H7 (cell line): ENCODE measurements at regions not wholly inside any gene's neighbourhood (a gene's known extent, or its start where the extent isn't known, plus 50 kb on each side); places are given as distances from the start of the nearest gene placed in this dataset.

Source experiments
- DNase-seq: peaks from one replicate; pipeline ENCODE4 v3.0.0; 2012
- H3K27me3 ChIP-seq: 2 replicates; pipeline ENCODE4 v1.6.0; 2011; ENCODE audit warnings: mild to moderate bottlenecking, low read length; ENCODE audit not compliant: control insufficient read depth, insufficient read depth
- H3K36me3 ChIP-seq: replicated peaks from 2 replicates; pipeline ENCODE4 v1.5.1; 2011; ENCODE audit warnings: low read length; ENCODE audit not compliant: control insufficient read depth, insufficient read depth
- H3K4me3 ChIP-seq: 2 replicates; pipeline ENCODE4 v1.5.1; 2011; ENCODE audit warnings: low read depth, mild to moderate bottlenecking, control low read depth, low read length, moderate library complexity; ENCODE audit not compliant: insufficient read depth

DNA sequence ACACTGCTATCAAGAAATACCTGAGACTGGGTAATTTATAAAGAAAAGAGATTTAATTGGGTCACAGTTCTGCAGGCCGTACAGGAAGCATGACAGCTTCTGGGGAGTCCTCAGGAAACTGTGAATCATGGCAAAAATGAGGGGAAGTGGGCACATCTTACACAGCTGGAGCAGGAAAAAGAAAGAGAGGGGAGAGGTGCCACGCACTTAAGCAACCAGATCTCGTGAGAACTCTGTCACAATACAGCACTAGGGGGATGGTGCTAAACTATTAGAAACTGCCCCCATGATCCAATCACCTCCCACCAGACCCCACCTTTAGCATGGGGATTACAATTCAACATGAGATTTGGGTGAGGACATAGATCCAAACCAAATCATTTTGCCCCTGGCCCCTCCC is 105.5 kb upstream of the CPLX2 start:
- no peaks in the 10 kb centered on the region for H3K36me3 ChIP-seq
- no peaks in the 10 kb centered on the region for H3K27me3 ChIP-seq
- H3K4me3 ChIP-seq, result no peak overlapping the region
- DNase-seq, result no peak

GRCh38 chr5:175766963-175767362 is 104.4 kb upstream of the CPLX2 start:
- Histone ChIP-seq H3K4me3 (no peak overlapping the region), H3K27me3 (peaks cover 1% of the 10 kb centered on the region; the same call in 1 of the 2 replicates), H3K36me3 (no peaks in the 10 kb centered on the region)
- DNase-seq, result no peak

DNA sequence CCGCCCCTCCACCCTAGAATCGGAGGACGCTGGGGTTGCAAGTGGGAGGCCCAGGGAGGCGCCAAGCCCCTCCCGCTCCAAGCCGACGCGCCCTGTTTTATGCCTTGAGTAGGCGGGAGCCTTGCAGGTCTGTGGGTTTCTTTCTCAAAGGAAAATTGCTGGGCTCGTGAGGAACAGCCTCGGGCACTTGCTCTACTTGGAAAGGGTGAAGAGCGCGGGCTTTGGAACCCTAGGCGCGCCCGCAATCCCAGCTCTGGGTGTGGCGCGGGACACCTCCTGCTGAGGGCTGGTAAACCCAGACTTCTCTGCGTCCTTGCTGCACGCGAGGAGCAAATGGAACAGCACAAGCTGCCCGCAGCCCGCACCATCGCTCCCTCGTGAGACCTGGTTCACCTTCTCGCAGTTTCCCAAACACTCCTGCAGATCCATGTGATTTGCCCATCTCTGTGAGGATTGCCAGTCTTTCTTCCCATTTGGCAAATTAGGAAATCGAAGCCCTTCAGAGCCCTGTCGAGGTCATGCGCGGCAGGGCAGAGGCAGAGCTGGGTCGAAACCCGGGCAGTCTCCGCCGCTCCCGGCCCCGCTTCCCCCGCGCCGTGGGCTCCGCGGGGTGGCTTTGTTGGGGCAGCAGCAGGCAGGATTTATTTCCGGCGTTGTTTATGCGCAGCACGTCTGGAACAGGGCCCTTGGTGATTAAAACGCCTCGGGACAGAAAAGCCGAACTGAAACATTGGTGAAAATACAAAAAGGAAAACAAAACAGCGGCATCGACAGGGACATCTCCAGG is 98.4 kb upstream of the CPLX2 start:
- Histone ChIP-seq H3K27me3 (peaks cover 19% of the 10 kb centered on the region), H3K4me3 (peak overlapping the region; percentile 34), H3K36me3 (no peaks in the 10 kb centered on the region)
- DNase-seq, result peak; percentile 70

GRCh38 chr5:175773534-175774070 is 97.8 kb upstream of the CPLX2 start:
- H3K27me3 ChIP-seq, result peaks cover 19% of the 10 kb centered on the region
- H3K36me3 ChIP-seq, result no peaks in the 10 kb centered on the region
- DNase-seq, result no peak
- H3K4me3 ChIP-seq, result peak overlapping the region; percentile 34

DNA sequence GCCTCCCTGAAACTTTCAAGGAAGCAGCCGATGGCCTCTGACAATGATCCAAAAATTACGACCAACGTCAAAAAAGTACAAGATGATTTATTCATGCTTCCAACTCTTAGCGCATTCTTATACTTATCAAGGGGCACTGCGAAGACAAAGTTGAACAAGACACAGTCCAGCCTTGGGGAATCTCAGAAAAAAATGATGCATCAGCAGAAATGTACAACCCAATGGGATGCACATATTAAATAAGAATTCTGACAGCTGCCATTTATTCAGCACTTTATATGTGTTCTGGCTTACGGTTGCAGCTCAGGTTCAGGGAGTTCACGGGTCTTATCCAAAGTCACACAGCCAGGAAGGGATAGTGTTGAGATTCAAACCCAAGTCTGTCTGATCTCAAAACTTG is 96.0 kb upstream of the CPLX2 start:
- Histone ChIP-seq H3K4me3 (no peak overlapping the region), H3K36me3 (no peaks in the 10 kb centered on the region), H3K27me3 (peaks cover 19% of the 10 kb centered on the region)
- no peak for DNase-seq

DNA sequence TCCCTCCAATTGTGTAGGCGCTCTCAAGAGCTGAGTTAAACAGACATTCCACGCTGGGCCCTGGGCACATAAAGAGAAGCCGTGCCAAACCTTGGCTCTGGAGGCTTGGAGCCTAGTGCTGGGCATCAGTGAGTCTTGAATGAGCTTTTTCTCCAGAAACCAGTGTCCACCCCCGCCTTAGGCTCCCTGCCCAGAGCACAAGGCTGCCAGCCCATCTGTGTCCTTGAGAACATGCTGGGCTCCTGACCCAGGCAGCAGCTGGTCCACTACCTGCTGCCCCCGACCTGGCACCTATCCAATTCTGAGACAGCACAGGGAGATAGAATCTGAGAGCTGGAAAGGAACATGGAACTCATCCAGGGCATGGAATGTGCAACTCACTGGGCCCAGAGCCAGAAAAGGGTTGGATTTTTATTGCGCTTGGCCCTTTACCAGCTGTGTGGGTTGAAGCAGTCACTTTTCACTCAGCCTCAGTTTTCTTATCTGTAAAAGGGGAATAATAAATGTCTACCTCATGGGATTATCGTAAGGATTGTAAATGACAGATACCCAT is 92.4 kb upstream of the CPLX2 start:
- no peak for DNase-seq
- Histone ChIP-seq H3K27me3 (peaks cover 2% of the 10 kb centered on the region; the same call in 1 of the 2 replicates), H3K4me3 (no peak overlapping the region), H3K36me3 (no peaks in the 10 kb centered on the region)

GRCh38 chr5:175783739-175784138 is 87.6 kb upstream of the CPLX2 start:
- Histone ChIP-seq H3K27me3 (no peaks in the 10 kb centered on the region; the same call in 1 of the 2 replicates), H3K4me3 (no peak overlapping the region), H3K36me3 (no peaks in the 10 kb centered on the region)
- DNase-seq, result no peak

DNA sequence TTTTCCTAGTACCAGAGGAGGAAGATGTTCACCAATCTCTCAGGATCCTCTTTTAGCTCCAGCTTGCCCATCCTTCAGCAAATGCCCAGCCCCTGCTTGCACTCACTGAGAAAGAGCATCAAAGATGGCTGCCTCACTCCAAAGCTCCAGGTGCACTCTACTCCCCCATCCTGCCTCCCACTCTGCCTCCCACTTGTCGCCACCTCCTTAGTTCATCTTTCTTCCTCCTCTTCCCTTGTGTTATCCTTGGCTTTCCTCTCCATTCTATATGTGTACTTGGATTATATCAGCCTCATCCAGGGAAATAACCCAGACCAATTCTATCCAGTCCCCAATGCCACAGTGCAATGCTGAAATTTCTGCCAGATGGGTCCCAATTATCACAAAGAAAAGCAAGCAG is 87.1 kb upstream of the CPLX2 start:
- Histone ChIP-seq H3K27me3 (no peaks in the 10 kb centered on the region; the same call in 1 of the 2 replicates), H3K36me3 (no peaks in the 10 kb centered on the region), H3K4me3 (no peak overlapping the region)
- no peak for DNase-seq

DNA sequence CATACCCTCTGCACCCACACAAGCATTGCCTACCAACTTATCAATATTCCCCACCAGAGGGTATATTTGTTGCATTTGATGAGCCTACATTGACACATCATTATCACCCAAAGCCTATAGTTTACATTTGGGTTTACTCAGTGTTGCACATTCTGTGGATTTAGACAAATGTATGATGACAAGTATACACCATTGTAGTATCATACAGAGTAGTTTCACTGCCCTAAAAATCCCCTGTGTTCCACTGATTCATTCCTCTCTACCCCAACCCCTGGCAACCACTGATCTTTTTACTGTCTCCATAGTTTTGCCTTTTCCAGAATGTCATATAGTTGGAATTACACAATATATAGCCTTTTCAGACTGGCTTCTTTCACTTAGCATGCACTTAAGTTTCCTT is 85.7 kb upstream of the CPLX2 start:
- no peak for DNase-seq
- Histone ChIP-seq H3K27me3 (no peaks in the 10 kb centered on the region; the same call in 1 of the 2 replicates), H3K4me3 (no peak overlapping the region), H3K36me3 (no peaks in the 10 kb centered on the region)

GRCh38 chr5:175788155-175788787 is 83.1 kb upstream of the CPLX2 start:
- no peaks in the 10 kb centered on the region; the same call in 1 of the 2 replicates for H3K27me3 ChIP-seq
- no peak for DNase-seq
- H3K36me3 ChIP-seq, result no peaks in the 10 kb centered on the region
- no peak overlapping the region for H3K4me3 ChIP-seq

DNA sequence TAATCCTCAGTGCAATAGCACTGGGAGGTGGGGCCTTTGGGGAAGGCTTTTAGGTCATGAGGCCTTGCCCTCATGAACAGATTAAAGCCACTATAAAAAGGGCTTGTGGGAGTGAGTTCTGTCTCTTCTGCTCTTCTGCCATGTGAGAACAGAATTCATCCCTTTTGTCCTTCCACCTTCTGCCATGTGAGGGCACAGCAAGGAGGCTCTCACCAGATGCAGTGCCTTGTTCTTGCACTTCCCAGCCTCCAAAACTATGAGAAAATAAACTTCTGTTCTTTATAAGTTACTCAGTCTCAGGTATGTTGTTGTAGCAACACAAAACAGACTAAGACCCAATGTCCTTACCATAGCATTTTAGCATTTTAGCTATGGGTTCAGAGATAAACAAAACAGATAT is 81.7 kb upstream of the CPLX2 start:
- Histone ChIP-seq H3K27me3 (no peaks in the 10 kb centered on the region; the same call in 1 of the 2 replicates), H3K4me3 (no peak overlapping the region), H3K36me3 (no peaks in the 10 kb centered on the region)
- no peak for DNase-seq

- Histone ChIP-seq H3K36me3 (no peaks in the 10 kb centered on the region), H3K27me3 (peaks cover 3% of the 10 kb centered on the region), H3K4me3 (no peak overlapping the region)
- DNase-seq, result no peak
Observed at GRCh38 chr5:175790796-175791195, 80.6 kb upstream of the CPLX2 start.

DNA sequence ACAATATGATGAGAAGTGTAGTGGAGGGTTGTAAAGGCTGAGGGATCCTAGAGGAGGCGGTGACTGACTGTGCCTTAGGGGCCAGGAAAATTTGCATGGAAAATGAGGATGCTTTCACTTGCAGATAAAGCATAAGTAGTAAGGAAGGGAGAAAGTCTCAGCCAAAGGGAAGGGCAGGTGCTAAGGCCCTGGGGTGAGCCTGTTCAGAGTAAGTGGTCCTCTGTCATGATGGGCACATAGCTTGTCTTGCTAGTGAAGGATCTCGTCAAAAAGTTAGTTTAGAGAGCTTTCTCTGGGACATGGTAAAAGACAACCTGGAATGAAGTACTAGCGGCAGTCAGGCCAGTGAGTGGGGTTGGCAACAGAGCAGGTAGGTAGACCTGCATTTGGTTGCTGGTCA is 75.4 kb upstream of the CPLX2 start:
- Histone ChIP-seq H3K27me3 (peaks cover 10% of the 10 kb centered on the region), H3K4me3 (no peak overlapping the region), H3K36me3 (no peaks in the 10 kb centered on the region)
- DNase-seq, result peak; percentile 9

DNA sequence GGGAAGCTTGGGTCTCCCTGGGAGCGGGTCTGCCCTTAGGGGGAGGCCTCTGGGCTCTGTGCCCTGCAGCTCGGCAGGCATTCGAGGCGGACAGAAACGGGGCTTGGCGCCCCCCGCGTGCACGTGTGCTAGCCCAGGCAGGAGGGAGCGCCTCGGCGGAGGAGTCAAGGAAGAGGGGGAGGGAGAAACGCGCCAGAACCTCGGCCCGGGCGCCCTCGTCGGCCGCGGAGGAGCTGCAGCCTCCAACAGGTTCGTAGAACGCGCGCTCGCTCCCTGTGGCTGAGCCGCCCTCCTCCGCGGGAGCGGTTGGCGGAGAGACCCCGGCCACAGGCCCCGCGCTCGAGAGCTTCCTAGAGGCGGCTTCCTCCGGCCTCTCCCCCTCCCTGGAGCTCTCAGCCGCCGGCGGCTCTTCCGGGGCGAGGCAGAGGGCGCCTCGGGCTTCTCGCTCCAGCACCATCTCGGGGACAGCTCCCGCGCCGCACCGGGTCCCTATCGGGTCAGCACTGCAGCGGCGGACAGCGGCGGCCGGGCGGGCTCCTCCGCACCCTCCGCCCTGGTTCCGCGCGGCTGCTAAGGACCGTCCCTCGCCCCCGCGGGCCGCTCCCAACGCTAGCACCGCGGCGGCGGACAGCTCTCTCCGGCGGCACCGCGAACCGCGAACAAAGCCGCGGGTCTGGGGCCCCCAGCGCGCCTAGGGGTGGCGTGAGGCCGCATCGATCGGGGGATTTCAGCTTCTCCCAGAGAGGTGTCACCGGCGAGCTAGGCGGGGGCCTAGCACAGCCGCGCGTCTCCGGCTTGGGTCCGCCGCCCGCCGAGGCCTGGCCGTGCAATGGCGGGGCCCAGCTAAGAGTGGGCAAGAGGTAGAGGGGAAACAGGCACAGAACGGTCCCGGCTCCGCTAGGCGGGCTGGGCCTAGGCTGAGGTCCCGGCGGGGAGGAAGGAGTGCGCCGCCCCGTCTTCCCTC is 74.6 kb upstream of the CPLX2 start:
- peak; percentile 96 for DNase-seq
- Histone ChIP-seq H3K36me3 (no peaks in the 10 kb centered on the region), H3K27me3 (peaks cover 10% of the 10 kb centered on the region), H3K4me3 (peak overlapping the region; percentile 54)
